WTC11 (cell line): ENCODE measurements at regions not wholly inside any gene's neighbourhood (a gene's known extent, or its start where the extent isn't known, plus 50 kb on each side); places are given as distances from the start of the nearest gene placed in this dataset.

ENCODE experiments used
- ATAC-seq: fragments of 200-7000 bp; cut with Tn5 transposase; 2 replicates; pipeline ENCODE4 v1.10.0; 2021; ENCODE audit warnings: mild to moderate bottlenecking, moderate library complexity
- CTCF ChIA-PET: fragments of 300-600 bp; sonication (Branson Sonifier 250); formaldehyde crosslinking; loops from one replicate; lab custom pipeline; 2021; ENCODE audit warnings: antibody characterized with exemption; lab: Charles Lee
- POLR2A ChIA-PET: fragments of 350-600 bp; sonication (Branson Sonifier 250); formaldehyde crosslinking; loops from one replicate; lab custom pipeline; 2021; ENCODE audit warnings: antibody characterized with exemption; lab: Charles Lee
- DNase-seq: peaks from one replicate; pipeline ENCODE4 v3.0.0; 2021; ENCODE audit warnings: low spot score
- H3K27ac Mint-ChIP-seq: 2 replicates; pipeline ENCODE4 v1.8.0; 2021; ENCODE audit warnings: mixed read lengths
- H3K27me3 Mint-ChIP-seq: 2 replicates; pipeline ENCODE4 v1.8.0; 2021; ENCODE audit warnings: low read depth, mild to moderate bottlenecking, moderate library complexity, mixed read lengths
- H3K36me3 Mint-ChIP-seq: 2 replicates; pipeline ENCODE4 v1.8.0; 2021; ENCODE audit warnings: mixed read lengths
- H3K4me1 Mint-ChIP-seq: 2 replicates; pipeline ENCODE4 v1.8.0; 2022; ENCODE audit warnings: mixed read lengths
- H3K4me3 Mint-ChIP-seq: 2 replicates; pipeline ENCODE4 v1.8.0; 2021; ENCODE audit warnings: mild to moderate bottlenecking, moderate library complexity, mixed read lengths
- H3K9me3 Mint-ChIP-seq: 2 replicates; pipeline ENCODE4 v1.8.0; 2021; ENCODE audit warnings: mixed read lengths
- ATF2 ChIP-seq: sonication (generic); formaldehyde crosslinking; IDR thresholded peaks from 2 replicates; pipeline ENCODE4 v1.8.1; 2022; ENCODE audit warnings: low read depth, missing genetic modification reagents, borderline replicate concordance
- E2F1 ChIP-seq: sonication (generic); formaldehyde crosslinking; IDR thresholded peaks from 2 replicates; pipeline ENCODE4 v1.8.0; 2022; ENCODE audit warnings: mild to moderate bottlenecking, missing genetic modification reagents
- ERG ChIP-seq: fragments of 250-450 bp; sonication (Bioruptor Pico); IDR thresholded peaks from 2 replicates; pipeline ENCODE4 v1.8.0; 2021; ENCODE audit warnings: mild to moderate bottlenecking
- ESRRA ChIP-seq: sonication (generic); formaldehyde crosslinking; IDR thresholded peaks from 2 replicates; pipeline ENCODE4 v1.8.1; 2022; ENCODE audit warnings: mild to moderate bottlenecking, missing genetic modification reagents, borderline replicate concordance
- FOXK1 ChIP-seq: sonication (generic); formaldehyde crosslinking; IDR thresholded peaks from 2 replicates; pipeline ENCODE4 v1.8.0; 2022; ENCODE audit warnings: mild to moderate bottlenecking, moderate library complexity, missing genetic modification reagents
- GRHL2 ChIP-seq: fragments of 250-450 bp; sonication (Bioruptor Pico); IDR thresholded peaks from 2 replicates; pipeline ENCODE4 v1.8.0; 2022; ENCODE audit warnings: mild to moderate bottlenecking, moderate library complexity; ENCODE audit not compliant: insufficient replicate concordance, severe bottlenecking
- GTF2I ChIP-seq: fragments of 250-450 bp; sonication (Bioruptor Pico); conservative IDR thresholded peaks from 2 replicates; pipeline ENCODE4 v1.4.0; 2021; ENCODE audit warnings: mild to moderate bottlenecking
- IRF1 ChIP-seq: sonication (generic); formaldehyde crosslinking; IDR thresholded peaks from 2 replicates; pipeline ENCODE4 v1.8.0; 2023; ENCODE audit warnings: missing genetic modification reagents
- IRF2 ChIP-seq: sonication (generic); formaldehyde crosslinking; IDR thresholded peaks from 2 replicates; pipeline ENCODE4 v1.8.0; 2022; ENCODE audit warnings: low read depth, missing genetic modification reagents, borderline replicate concordance
- KAT7 ChIP-seq: sonication (generic); formaldehyde crosslinking; IDR thresholded peaks from 2 replicates; pipeline ENCODE4 v1.8.1; 2023; ENCODE audit warnings: missing genetic modification reagents, mild to moderate bottlenecking, borderline replicate concordance
- MAX ChIP-seq: sonication (generic); formaldehyde crosslinking; IDR thresholded peaks from 2 replicates; pipeline ENCODE4 v1.8.0; 2022; ENCODE audit warnings: mild to moderate bottlenecking, missing genetic modification reagents
- MLX ChIP-seq: sonication (generic); formaldehyde crosslinking; IDR thresholded peaks from 2 replicates; pipeline ENCODE4 v1.8.1; 2023; ENCODE audit warnings: mild to moderate bottlenecking, missing genetic modification reagents, moderate library complexity
- MXD4 ChIP-seq: fragments of 250-450 bp; sonication (Bioruptor Pico); IDR thresholded peaks from 2 replicates; pipeline ENCODE4 v1.8.0; 2021; ENCODE audit warnings: mild to moderate bottlenecking, moderate library complexity, borderline replicate concordance
- NFYB ChIP-seq: sonication (generic); formaldehyde crosslinking; conservative IDR thresholded peaks from 2 replicates; pipeline ENCODE4 v1.8.0; 2022; ENCODE audit warnings: low read depth, missing genetic modification reagents
- NR1H2 ChIP-seq: sonication (generic); formaldehyde crosslinking; IDR thresholded peaks from 2 replicates; pipeline ENCODE4 v1.9.0; 2021; ENCODE audit warnings: mild to moderate bottlenecking, moderate library complexity, missing genetic modification reagents
- SMAD3 ChIP-seq: sonication (generic); formaldehyde crosslinking; IDR thresholded peaks from 2 replicates; pipeline ENCODE4 v1.8.0; 2022; ENCODE audit warnings: missing genetic modification reagents, mild to moderate bottlenecking, borderline replicate concordance
- TCF7 ChIP-seq: sonication (generic); formaldehyde crosslinking; IDR thresholded peaks from 2 replicates; pipeline ENCODE4 v1.8.0; 2022; ENCODE audit warnings: mild to moderate bottlenecking, low read depth, missing genetic modification reagents, moderate library complexity
- TEAD4 ChIP-seq: sonication (generic); formaldehyde crosslinking; IDR thresholded peaks from 2 replicates; pipeline ENCODE4 v1.8.0; 2022; ENCODE audit warnings: mild to moderate bottlenecking, missing genetic modification reagents
- TP53 ChIP-seq: sonication (generic); formaldehyde crosslinking; IDR thresholded peaks from 2 replicates; pipeline ENCODE4 v1.8.1; 2023; ENCODE audit warnings: mild to moderate bottlenecking, missing genetic modification reagents
- ZMAT4 ChIP-seq: fragments of 250-450 bp; sonication (Bioruptor Pico); IDR thresholded peaks from 2 replicates; pipeline ENCODE4 v1.9.0; 2021; ENCODE audit warnings: mild to moderate bottlenecking
- ZNF219 ChIP-seq: sonication (generic); formaldehyde crosslinking; IDR thresholded peaks from 2 replicates; pipeline ENCODE4 v1.8.0; 2023; ENCODE audit warnings: missing genetic modification reagents, mild to moderate bottlenecking, borderline replicate concordance
- ZNF317 ChIP-seq: sonication (generic); formaldehyde crosslinking; IDR thresholded peaks from 2 replicates; pipeline ENCODE4 v1.8.1; 2023; ENCODE audit warnings: low read depth, mild to moderate bottlenecking, moderate library complexity, missing genetic modification reagents, borderline replicate concordance
- ZNF396 ChIP-seq: fragments of 250-450 bp; sonication (Bioruptor Pico); IDR thresholded peaks from 2 replicates; pipeline ENCODE4 v1.8.0; 2021; ENCODE audit warnings: mild to moderate bottlenecking, moderate library complexity, borderline replicate concordance
- ZNF423 ChIP-seq: fragments of 250-450 bp; sonication (Bioruptor Pico); IDR thresholded peaks from 2 replicates; pipeline ENCODE4 v2.1.2; 2022; ENCODE audit warnings: mild to moderate bottlenecking, moderate library complexity
- TF ChIP-seq, protein P1 (sequence below): sonication (generic); formaldehyde crosslinking; IDR thresholded peaks from 2 replicates; pipeline ENCODE4 v1.8.0; 2022; ENCODE audit warnings: mild to moderate bottlenecking, missing genetic modification reagents

DNA sequence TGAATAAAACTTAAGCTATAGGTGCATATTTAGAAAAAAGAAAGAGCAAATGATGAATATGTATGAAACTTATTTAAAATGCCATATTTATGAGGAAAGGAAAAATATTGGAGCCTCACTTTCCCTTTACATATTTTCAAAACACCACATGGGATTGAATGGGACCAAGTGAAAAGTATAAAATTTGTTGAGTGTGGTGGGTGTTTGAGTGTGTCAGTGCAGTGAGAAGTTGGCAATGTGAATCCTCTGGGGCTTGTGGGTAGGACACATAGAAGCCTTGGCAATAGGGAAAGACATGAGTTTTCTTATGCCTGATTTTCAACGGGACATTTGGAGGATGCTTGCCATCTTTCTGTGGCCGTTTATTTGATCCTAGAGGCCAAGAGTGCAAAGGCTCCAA, 502.2 kb upstream of the CELF4 start:
- no peak for ATAC-seq
- Mint-ChIP-seq H3K4me1 (no peaks in the 10 kb centered on the region), H3K36me3 (no peaks in the 10 kb centered on the region), H3K27me3 (no peaks in the 10 kb centered on the region), H3K27ac (no peak overlapping the region), H3K9me3 (peaks cover 20% of the 10 kb centered on the region), H3K4me3 (no peak overlapping the region)
- POLR2A ChIA-PET, result no interaction called here
- CTCF ChIA-PET, result no interaction called here
- TF ChIP-seq ZMAT4 (CRISPR knock-in tag) (no peak), ESRRA (CRISPR knock-in tag) (no peak), SMAD3 (CRISPR knock-in tag) (no peak), KAT7 (CRISPR knock-in tag) (no peak), ZNF423 (CRISPR knock-in tag) (no peak), MAX (CRISPR knock-in tag) (no peak)
- TF ChIP-seq, protein P1, sequence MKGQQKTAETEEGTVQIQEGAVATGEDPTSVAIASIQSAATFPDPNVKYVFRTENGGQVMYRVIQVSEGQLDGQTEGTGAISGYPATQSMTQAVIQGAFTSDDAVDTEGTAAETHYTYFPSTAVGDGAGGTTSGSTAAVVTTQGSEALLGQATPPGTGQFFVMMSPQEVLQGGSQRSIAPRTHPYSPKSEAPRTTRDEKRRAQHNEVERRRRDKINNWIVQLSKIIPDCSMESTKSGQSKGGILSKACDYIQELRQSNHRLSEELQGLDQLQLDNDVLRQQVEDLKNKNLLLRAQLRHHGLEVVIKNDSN (CRISPR knock-in tag), result no peak
- no peak for DNase-seq

DNA sequence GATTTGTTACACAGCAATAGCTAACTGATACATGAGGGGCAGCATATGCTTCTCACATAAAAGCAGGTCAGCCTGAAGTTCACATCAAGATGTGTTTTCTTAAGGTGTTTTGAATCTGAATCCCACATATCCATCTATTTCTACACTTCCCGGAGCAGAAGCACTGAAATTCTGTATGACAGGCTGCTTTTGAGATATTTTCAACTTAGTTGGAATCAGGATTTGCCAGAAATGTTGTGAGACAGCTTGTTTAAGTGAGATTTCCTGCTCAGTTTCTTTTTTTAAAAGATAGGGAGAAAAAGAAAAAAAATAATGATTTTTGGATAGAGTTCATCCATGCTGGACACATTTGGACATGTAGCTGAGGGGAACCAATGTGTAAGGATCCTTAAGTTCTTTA, 501.5 kb upstream of the CELF4 start:
- ATAC-seq (no peak), DNase-seq (no peak)
- ChIA-PET POLR2A (no interaction called here), CTCF (no interaction called here)
- Mint-ChIP-seq H3K27me3 (no peaks in the 10 kb centered on the region), H3K4me3 (no peak overlapping the region), H3K9me3 (peaks cover 20% of the 10 kb centered on the region), H3K36me3 (no peaks in the 10 kb centered on the region), H3K4me1 (no peaks in the 10 kb centered on the region), H3K27ac (no peak overlapping the region)
- TF ChIP-seq ZNF396 (CRISPR knock-in tag), result no peak
- no peak for TF ChIP-seq NR1H2 (CRISPR knock-in tag)
- TF ChIP-seq MLX, result no peak
- TF ChIP-seq ZNF219 (CRISPR knock-in tag), result no peak
- TF ChIP-seq ERG (CRISPR knock-in tag), result no peak
- TF ChIP-seq GRHL2 (CRISPR knock-in tag), result no peak
- TF ChIP-seq TP53 (CRISPR knock-in tag), result no peak
- no peak for TF ChIP-seq ZNF423 (CRISPR knock-in tag)
- TF ChIP-seq IRF2 (CRISPR knock-in tag), result no peak

DNA sequence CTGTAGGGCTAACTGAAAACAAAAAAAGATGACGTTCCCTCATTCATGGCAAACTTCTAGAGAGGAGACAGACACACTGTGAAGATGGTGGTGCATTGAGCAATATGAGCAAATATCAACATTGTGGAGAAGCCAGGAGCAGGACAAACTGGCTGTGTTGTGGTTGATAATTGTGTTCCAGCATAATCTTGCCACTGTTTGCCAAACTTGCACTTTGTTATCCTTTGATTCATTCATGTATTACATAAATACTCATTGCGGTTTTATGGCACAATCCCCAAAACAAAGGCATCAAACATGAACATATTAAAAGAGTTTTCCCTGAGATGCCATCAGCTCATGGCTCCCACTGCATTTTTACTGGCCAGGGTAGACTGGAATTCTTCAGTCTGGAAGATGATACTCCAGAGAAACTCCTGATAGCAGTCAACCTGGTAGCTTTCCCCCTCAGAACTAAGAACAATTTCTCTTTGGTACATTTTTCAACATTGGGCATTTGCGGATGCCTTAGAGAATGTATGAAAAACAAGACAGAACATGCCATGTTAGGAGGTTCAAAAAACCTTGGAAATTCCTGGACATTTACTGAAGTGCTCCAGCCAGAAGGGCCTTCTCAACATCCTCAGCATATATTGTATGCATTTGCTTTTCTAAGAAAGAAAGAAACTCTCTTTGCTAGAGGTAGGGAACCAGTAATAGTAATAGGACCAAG, 487.4 kb upstream of the CELF4 start:
- H3K4me1 Mint-ChIP-seq, result no peaks in the 10 kb centered on the region
- H3K4me3 Mint-ChIP-seq, result no peak overlapping the region
- ATAC-seq (no peak), DNase-seq (no peak)
- no peak overlapping the region for H3K27ac Mint-ChIP-seq
- H3K9me3 Mint-ChIP-seq, result no peaks in the 10 kb centered on the region; the same call in 1 of the 2 replicates
- no peaks in the 10 kb centered on the region for H3K27me3 Mint-ChIP-seq
- no peaks in the 10 kb centered on the region for H3K36me3 Mint-ChIP-seq
- ChIA-PET CTCF (no interaction called here), POLR2A (no interaction called here)
- TF ChIP-seq GTF2I (CRISPR knock-in tag) (no peak), TEAD4 (CRISPR knock-in tag) (no peak), MAX (CRISPR knock-in tag) (no peak), ZNF396 (CRISPR knock-in tag) (no peak), E2F1 (no peak), IRF1 (CRISPR knock-in tag) (no peak), FOXK1 (CRISPR knock-in tag) (no peak), TP53 (CRISPR knock-in tag) (no peak), MXD4 (CRISPR knock-in tag) (no peak), ATF2 (CRISPR knock-in tag) (no peak), NFYB (CRISPR knock-in tag) (no peak), ZNF317 (no peak), TCF7 (CRISPR knock-in tag) (no peak), GRHL2 (CRISPR knock-in tag) (no peak)
